HCT116 (cell line): ENCODE measurements at regions not wholly inside any gene's neighbourhood (a gene's known extent, or its start where the extent isn't known, plus 50 kb on each side); places are given as distances from the start of the nearest gene placed in this dataset.

ENCODE experiments used
- ATAC-seq: fragments of 200-7000 bp; cut with Tn5 transposase; 2 replicates; pipeline ENCODE4 v1.9.1; 2020; ENCODE audit warnings: mild to moderate bottlenecking, moderate library complexity
- BruUV-seq: library from RNA; stranded (reverse); fragments of 400-500 nt; replicated peaks from 2 replicates; lab custom pipeline; 2021; lab: Mats Ljungman, UMichigan
- CTCF ChIA-PET: fragments of 300-600 bp; sonication (Branson Sonifier 250); formaldehyde crosslinking; loops from one replicate; lab custom pipeline; 2021; ENCODE audit warnings: antibody characterized with exemption; lab: Charles Lee
- POLR2A ChIA-PET: fragments of 300-600, 350-600 bp; sonication (Branson Sonifier 250); formaldehyde crosslinking; loops from one replicate; lab custom pipeline; 2021; ENCODE audit warnings: antibody characterized with exemption; lab: Charles Lee
- RAD21 ChIA-PET, 2 experiments: fragments of 300-600 bp; sonication (Branson Sonifier 250); formaldehyde crosslinking; loops; one replicate each; lab custom pipeline; 2023; ENCODE audit warnings: low total read pairs in 2 of 2; ENCODE audit not compliant: uncharacterized antibody in 2 of 2, unreplicated experiment in 2 of 2, low non-redundant PET in 1 of 2; lab: Charles Lee
- DNase-seq: peaks from one replicate; pipeline ENCODE4 v3.0.0-alpha.2; 2010; ENCODE audit warnings: low read depth, low spot score
- H2AFZ ChIP-seq: fragments of 200-600 bp; shearing (Covaris generic), sonication (generic); 2 replicates; pipeline ENCODE4 v1.6.1; 2017; ENCODE audit warnings: low read depth, mixed run types, mixed read lengths, antibody characterized with exemption, low read length; ENCODE audit not compliant: poor library complexity, severe bottlenecking
- H3K27ac ChIP-seq: 2 replicates; pipeline ENCODE4 v1.5.1; 2012; ENCODE audit warnings: low read depth, low read length
- H3K27me3 ChIP-seq: fragments of 200-600 bp; sonication (generic); 2 replicates; pipeline ENCODE4 v1.6.1; 2016; ENCODE audit warnings: mixed run types, low read length, mixed read lengths; ENCODE audit not compliant: insufficient read depth
- H3K36me3 ChIP-seq, 2 experiments: fragments of 200-500 bp in 1 of 2; fragments of 200-600 bp in 1 of 2; sonication (Bioruptor generic) in 1 of 2; sonication (generic) in 1 of 2; 2 replicates each; pipeline versions ENCODE4 v1.5.1 to v1.6.1; 2014 to 2016; ENCODE audit warnings: low read length in 2 of 2, inconsistent platforms in 1 of 2, mixed read lengths in 1 of 2, mixed run types in 1 of 2; ENCODE audit not compliant: insufficient read depth in 2 of 2, control insufficient read depth in 1 of 2
- H3K4me1 ChIP-seq, 2 experiments: fragments of 200-600 bp in 1 of 2; sonication (generic) in 1 of 2; 2 replicates each; pipeline versions ENCODE4 v1.5.1 to v1.6.1; 2012 to 2017; ENCODE audit warnings: low read length in 2 of 2, inconsistent platforms in 1 of 2, mild to moderate bottlenecking in 1 of 2, mixed read lengths in 1 of 2, mixed run types in 1 of 2, moderate library complexity in 1 of 2; ENCODE audit not compliant: insufficient read depth in 2 of 2, control insufficient read depth in 1 of 2
- H3K4me2 ChIP-seq: fragments of 200-600 bp; sonication (generic); 2 replicates; pipeline ENCODE4 v1.6.1; 2017; ENCODE audit warnings: mixed run types, low read length, mixed read lengths
- H3K4me3 ChIP-seq, 2 experiments: fragments of 200-600 bp in 1 of 2; sonication (generic) in 1 of 2; replicated peaks in 1 of 2; 2 replicates each; pipeline ENCODE4 v1.5.1; 2011 to 2016; ENCODE audit warnings: low read length in 2 of 2, control low read depth in 1 of 2, low read depth in 1 of 2, mild to moderate bottlenecking in 1 of 2, mixed read lengths in 1 of 2, mixed run types in 1 of 2
- H3K79me2 ChIP-seq: fragments of 200-600 bp; sonication (generic); 2 replicates; pipeline ENCODE4 v1.6.1; 2017; ENCODE audit warnings: mild to moderate bottlenecking, mixed run types, low read length, moderate library complexity, mixed read lengths; ENCODE audit not compliant: insufficient read depth
- H3K9ac ChIP-seq: fragments of 200-600 bp; sonication (generic); 2 replicates; pipeline ENCODE4 v1.6.1; 2016; ENCODE audit warnings: low read length, mixed read lengths
- H3K9me2 ChIP-seq: fragments of 200-600 bp; sonication (generic), shearing (Covaris generic); 2 replicates; pipeline ENCODE4 v1.6.1; 2017; ENCODE audit warnings: mixed run types, mild to moderate bottlenecking, moderate library complexity; ENCODE audit not compliant: insufficient read depth
- H3K9me3 ChIP-seq, 2 experiments: fragments of 200-500 bp in 1 of 2; fragments of 200-600 bp in 1 of 2; sonication (Bioruptor generic) in 1 of 2; sonication (generic) in 1 of 2; 2 replicates each; pipeline ENCODE4 v1.6.1; 2014 to 2017; ENCODE audit warnings: low read length in 2 of 2, mixed read lengths in 2 of 2, inconsistent platforms in 1 of 2, low read depth in 1 of 2, mild to moderate bottlenecking in 1 of 2, mixed run types in 1 of 2, moderate library complexity in 1 of 2; ENCODE audit not compliant: control insufficient read depth in 1 of 2, insufficient read depth in 1 of 2
- H4K20me1 ChIP-seq: fragments of 200-600 bp; sonication (generic), shearing (Covaris generic); 2 replicates; pipeline ENCODE4 v1.6.1; 2017; ENCODE audit warnings: mixed run types, mild to moderate bottlenecking, moderate library complexity; ENCODE audit not compliant: insufficient read depth
- CBX3 ChIP-seq: IDR thresholded peaks from 2 replicates; pipeline ENCODE4 v1.6.1; 2012; ENCODE audit warnings: low read depth
- CEBPB ChIP-seq: IDR thresholded peaks from 2 replicates; pipeline ENCODE4 v1.6.1; 2012; ENCODE audit warnings: low read depth
- EGR1 ChIP-seq: IDR thresholded peaks from 2 replicates; pipeline ENCODE4 v1.6.1; 2012; ENCODE audit warnings: low read depth
- ELF1 ChIP-seq: IDR thresholded peaks from 2 replicates; pipeline ENCODE4 v1.6.1; 2012; ENCODE audit warnings: low read depth, borderline replicate concordance
- EZH2 ChIP-seq: fragments of 200-600 bp; sonication (generic); IDR thresholded peaks from 2 replicates; pipeline ENCODE4 v1.6.1; 2017; ENCODE audit warnings: antibody characterized with exemption, mixed run types
- EZH2phosphoT487 ChIP-seq: fragments of 200-600 bp; IDR thresholded peaks from 2 replicates; pipeline ENCODE4 v1.6.1; 2018; ENCODE audit warnings: antibody characterized with exemption, borderline replicate concordance
- FOSL1 ChIP-seq: IDR thresholded peaks from 2 replicates; pipeline ENCODE4 v1.6.1; 2012; ENCODE audit warnings: low read depth
- JUND ChIP-seq: IDR thresholded peaks from 2 replicates; pipeline ENCODE4 v1.6.1; 2012
- POLR2A ChIP-seq: IDR thresholded peaks from 2 replicates; pipeline ENCODE4 v1.7.0; 2011; ENCODE audit warnings: borderline replicate concordance; ENCODE audit not compliant: insufficient read depth, insufficient read length; ENCODE audit errors: extremely low read depth
- RAD21 ChIP-seq: IDR thresholded peaks from 2 replicates; pipeline ENCODE4 v1.6.1; 2012; ENCODE audit warnings: low read depth, mild to moderate bottlenecking
- SIN3A ChIP-seq: IDR thresholded peaks from 2 replicates; pipeline ENCODE4 v1.6.1; 2012; ENCODE audit warnings: low read depth
- SP1 ChIP-seq: IDR thresholded peaks from 2 replicates; pipeline ENCODE4 v1.6.1; 2012; ENCODE audit warnings: low read depth
- SRF ChIP-seq: IDR thresholded peaks from 2 replicates; pipeline ENCODE4 v1.6.1; 2012; ENCODE audit warnings: low read depth
- ZFX ChIP-seq: fragments of 450-650 bp; IDR thresholded peaks from 2 replicates; pipeline ENCODE4 v1.6.1; 2017
- ZNF274 ChIP-seq: fragments of 200-500 bp; sonication (Bioruptor generic); IDR thresholded peaks from 2 replicates; pipeline ENCODE4 v1.6.1; 2014; ENCODE audit warnings: mild to moderate bottlenecking, low read depth, low read length, inconsistent platforms
- intact Hi-C: fragments of 100-400 bp; cut with micrococcal nuclease; formaldehyde crosslinking; loops from 2 replicates; pipeline ENCODE4 v1.10.0; 2022
- TF ChIP-seq, protein P1 (sequence below): IDR thresholded peaks from 2 replicates; pipeline ENCODE4 v1.6.1; 2012
- TF ChIP-seq, protein P2 (sequence below): IDR thresholded peaks from 2 replicates; pipeline ENCODE4 v1.6.1; 2011; ENCODE audit warnings: mild to moderate bottlenecking, low read length, moderate library complexity; ENCODE audit not compliant: insufficient replicate concordance; ENCODE audit errors: extremely low read depth
- TF ChIP-seq, protein P3 (sequence below): IDR thresholded peaks from 2 replicates; pipeline ENCODE4 v1.6.1; 2012; ENCODE audit warnings: low read depth
- TF ChIP-seq, protein P4 (sequence below): IDR thresholded peaks from 2 replicates; pipeline ENCODE4 v1.6.1; 2012

DNA sequence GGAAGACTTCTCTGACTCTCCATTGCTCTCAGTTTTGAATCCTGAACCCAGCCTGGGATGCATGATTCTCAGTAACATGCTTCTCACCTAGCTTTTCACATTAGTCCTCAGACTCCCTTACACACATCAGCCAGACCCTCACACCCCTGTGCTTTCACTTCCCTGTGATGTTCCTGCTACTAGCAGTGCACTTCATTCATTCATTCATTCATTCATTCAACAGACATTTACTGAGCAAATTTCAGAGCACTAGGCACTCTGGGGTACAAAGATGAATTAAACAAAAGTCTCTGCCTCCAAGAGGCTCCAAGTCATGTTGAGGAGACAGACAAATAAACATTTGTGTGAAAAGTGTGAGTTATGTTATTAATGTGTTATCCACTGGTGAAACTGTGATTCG, 145.2 kb downstream of the RXFP2 start:
- no peaks in the 10 kb centered on the region for H3K9me2 ChIP-seq
- H2AFZ ChIP-seq, result no peak overlapping the region
- H3K79me2 ChIP-seq, result no peaks in the 10 kb centered on the region
- no peaks in the 10 kb centered on the region for H3K36me3 ChIP-seq
- no peak overlapping the region for H3K4me2 ChIP-seq
- intact Hi-C loops, result no loop called here
- no peak overlapping the region for H3K9ac ChIP-seq
- no peaks in the 10 kb centered on the region for H3K4me1 ChIP-seq
- ChIA-PET RAD21 (no interaction called here), POLR2A (no interaction called here), CTCF (no interaction called here)
- no peak overlapping the region for H3K27ac ChIP-seq
- no peaks in the 10 kb centered on the region for H4K20me1 ChIP-seq
- no TSS peak for BruUV-seq
- TF ChIP-seq CEBPB (no peak), SRF (no peak), EZH2 (no peak), ZNF274 (no peak), ZFX (no peak), POLR2A (no peak), EZH2phosphoT487 (no peak), EGR1 (no peak), RAD21 (no peak), JUND (no peak), SP1 (no peak), ELF1 (no peak), FOSL1 (no peak), SIN3A (no peak), CBX3 (no peak)
- TF ChIP-seq, protein P1, sequence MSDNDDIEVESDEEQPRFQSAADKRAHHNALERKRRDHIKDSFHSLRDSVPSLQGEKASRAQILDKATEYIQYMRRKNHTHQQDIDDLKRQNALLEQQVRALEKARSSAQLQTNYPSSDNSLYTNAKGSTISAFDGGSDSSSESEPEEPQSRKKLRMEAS, result no peak
- TF ChIP-seq, protein P2, sequence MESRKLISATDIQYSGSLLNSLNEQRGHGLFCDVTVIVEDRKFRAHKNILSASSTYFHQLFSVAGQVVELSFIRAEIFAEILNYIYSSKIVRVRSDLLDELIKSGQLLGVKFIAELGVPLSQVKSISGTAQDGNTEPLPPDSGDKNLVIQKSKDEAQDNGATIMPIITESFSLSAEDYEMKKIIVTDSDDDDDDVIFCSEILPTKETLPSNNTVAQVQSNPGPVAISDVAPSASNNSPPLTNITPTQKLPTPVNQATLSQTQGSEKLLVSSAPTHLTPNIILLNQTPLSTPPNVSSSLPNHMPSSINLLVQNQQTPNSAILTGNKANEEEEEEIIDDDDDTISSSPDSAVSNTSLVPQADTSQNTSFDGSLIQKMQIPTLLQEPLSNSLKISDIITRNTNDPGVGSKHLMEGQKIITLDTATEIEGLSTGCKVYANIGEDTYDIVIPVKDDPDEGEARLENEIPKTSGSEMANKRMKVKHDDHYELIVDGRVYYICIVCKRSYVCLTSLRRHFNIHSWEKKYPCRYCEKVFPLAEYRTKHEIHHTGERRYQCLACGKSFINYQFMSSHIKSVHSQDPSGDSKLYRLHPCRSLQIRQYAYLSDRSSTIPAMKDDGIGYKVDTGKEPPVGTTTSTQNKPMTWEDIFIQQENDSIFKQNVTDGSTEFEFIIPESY, result no peak
- TF ChIP-seq, protein P3, sequence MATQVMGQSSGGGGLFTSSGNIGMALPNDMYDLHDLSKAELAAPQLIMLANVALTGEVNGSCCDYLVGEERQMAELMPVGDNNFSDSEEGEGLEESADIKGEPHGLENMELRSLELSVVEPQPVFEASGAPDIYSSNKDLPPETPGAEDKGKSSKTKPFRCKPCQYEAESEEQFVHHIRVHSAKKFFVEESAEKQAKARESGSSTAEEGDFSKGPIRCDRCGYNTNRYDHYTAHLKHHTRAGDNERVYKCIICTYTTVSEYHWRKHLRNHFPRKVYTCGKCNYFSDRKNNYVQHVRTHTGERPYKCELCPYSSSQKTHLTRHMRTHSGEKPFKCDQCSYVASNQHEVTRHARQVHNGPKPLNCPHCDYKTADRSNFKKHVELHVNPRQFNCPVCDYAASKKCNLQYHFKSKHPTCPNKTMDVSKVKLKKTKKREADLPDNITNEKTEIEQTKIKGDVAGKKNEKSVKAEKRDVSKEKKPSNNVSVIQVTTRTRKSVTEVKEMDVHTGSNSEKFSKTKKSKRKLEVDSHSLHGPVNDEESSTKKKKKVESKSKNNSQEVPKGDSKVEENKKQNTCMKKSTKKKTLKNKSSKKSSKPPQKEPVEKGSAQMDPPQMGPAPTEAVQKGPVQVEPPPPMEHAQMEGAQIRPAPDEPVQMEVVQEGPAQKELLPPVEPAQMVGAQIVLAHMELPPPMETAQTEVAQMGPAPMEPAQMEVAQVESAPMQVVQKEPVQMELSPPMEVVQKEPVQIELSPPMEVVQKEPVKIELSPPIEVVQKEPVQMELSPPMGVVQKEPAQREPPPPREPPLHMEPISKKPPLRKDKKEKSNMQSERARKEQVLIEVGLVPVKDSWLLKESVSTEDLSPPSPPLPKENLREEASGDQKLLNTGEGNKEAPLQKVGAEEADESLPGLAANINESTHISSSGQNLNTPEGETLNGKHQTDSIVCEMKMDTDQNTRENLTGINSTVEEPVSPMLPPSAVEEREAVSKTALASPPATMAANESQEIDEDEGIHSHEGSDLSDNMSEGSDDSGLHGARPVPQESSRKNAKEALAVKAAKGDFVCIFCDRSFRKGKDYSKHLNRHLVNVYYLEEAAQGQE, result no peak
- TF ChIP-seq, protein P4, sequence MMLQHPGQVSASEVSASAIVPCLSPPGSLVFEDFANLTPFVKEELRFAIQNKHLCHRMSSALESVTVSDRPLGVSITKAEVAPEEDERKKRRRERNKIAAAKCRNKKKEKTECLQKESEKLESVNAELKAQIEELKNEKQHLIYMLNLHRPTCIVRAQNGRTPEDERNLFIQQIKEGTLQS, result no peak
- no peak overlapping the region for H3K4me3 ChIP-seq
- H3K27me3 ChIP-seq, result peaks cover 28% of the 10 kb centered on the region
- H3K9me3 ChIP-seq, result no peaks in the 10 kb centered on the region
- ATAC-seq (no peak), DNase-seq (no peak)
